GM21825 (cell line): ENCODE measurements at regions not wholly inside any gene's neighbourhood (a gene's known extent, or its start where the extent isn't known, plus 50 kb on each side); places are given as distances from the start of the nearest gene placed in this dataset.
"Not testable (repeated sequence)": the region's sequence is repeated elsewhere in the genome, so short reads cannot be mapped to it uniquely, and the experiment has no call there.

Experiments
- ATAC-seq: cut with Tn5 transposase; IDR thresholded peaks from one replicate; pipeline ENCODE4 v1.9.1; 2021; ENCODE audit warnings: mild to moderate bottlenecking, moderate library complexity; ENCODE audit not compliant: unreplicated experiment

DNA sequence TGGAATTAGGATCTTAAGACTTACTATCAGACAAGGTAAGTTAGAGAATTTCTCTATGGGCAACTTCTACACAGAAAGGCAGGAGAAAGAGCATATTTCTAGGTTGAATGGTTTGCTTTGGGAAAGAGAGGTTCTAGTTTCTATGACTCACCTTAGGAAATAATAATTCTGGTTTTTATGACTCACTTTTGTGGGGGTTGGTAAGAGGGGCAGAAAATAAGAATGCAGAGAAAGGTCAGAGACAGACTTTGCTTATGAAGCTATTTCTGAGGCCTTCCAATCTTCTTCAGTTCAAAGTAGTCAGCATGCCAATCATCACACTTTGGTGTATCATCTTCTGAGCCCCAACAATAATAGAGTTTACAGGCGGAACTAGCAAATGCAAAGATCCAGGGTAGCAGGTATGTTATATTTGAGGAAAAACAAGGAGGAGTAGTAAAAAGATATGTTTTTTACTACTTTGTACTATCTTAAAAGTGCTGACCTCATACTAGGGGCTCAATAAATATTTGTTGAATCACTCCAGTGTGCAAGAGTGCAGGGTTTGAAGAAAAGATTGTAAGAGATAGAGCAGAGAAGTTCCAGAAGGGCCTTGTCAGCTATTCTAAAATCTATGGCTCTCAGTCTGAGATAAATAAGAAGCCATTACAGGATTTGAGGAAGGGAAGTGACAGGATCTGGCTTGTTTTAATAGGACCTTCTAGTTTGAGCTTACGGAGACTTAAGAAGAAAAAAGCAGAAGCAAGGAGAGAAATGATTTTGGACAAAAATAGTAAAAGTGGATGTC lies 56.7 kb upstream of the LRFN5 start:
- ATAC-seq = no peak

DNA sequence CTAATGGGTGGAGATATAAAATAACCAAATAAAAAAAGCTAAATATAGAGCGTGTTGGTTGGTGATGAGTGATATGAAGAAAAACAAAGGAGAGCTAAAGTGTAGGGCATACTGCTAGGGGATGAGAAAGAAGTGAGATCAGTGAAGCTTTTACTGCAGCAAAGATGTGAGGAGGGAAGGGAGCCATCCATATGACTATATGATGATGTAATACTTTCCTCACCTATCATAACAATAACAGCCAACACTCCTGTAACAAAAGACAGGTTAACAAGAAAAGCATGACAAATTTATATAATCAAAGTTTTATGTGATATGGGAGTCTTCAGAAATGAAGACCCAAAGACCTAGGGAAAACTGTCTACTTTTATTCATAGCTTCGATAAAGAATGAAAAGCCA lies 57.4 kb upstream of the LRFN5 start:
- no peak for ATAC-seq

DNA sequence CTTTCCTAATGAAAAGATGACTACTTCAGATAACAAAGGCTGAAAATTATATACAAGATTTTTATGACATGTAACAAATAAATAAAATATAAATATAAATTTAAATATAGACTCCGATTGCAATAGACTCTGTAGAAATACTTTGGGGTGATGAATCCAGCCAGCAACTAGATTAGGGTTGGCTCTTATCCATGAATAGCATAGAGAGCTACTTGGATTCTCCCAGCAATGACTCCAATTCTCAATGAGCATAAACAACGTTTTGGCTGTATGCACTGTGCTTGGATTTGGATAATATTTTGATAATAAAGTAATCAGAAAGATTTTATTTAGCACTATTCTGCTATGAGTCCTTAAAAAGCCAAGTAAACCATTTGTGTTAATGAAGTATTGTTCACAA lies 58.0 kb upstream of the LRFN5 start:
- no peak for ATAC-seq

GRCh38 chr14:41541333-41541732 lies 65.3 kb upstream of the LRFN5 start:
- ATAC-seq = no peak

DNA sequence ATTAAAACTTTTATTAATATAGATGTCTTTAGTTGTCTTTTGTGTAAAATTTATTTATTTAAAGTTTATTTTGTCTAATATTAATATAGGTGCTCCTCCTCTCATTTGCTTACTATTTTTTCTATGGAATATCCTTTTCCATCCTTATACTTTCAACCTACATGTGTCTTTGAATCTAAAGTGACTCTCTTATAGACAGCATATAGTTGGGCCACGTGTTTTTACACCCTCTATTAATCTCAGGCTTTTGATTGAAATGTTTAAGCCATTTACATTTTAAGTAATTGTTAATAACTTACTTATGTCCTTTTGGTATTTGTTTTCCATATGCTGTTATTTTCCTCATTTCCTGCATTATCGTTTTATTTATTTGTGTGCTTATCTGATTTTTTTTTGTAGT lies 74.4 kb upstream of the LRFN5 start:
- ATAC-seq = no peak

DNA sequence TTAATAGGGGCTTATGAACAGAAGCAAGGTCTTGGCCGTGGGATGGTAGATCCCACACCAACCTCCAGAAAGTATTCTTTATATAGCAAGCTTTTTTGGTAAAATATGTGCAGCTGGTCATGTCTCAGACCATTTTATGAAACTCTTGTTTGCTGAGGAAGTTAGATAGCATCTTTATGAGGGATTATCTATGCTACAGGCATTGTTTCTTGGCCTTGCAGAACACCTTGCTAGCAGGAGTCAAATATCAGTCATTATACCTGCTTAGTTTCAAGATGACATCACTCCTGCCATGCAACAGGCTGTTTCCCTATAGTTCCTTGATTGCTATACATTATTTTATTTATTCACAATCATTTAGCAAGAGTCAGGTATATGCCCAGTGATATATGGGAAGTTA lies 84.8 kb upstream of the LRFN5 start:
- no peak for ATAC-seq

- not testable (repeated sequence) for ATAC-seq
These were observed 88.6 kb upstream of the LRFN5 start for GRCh38 chr14:41518030-41518429.

DNA sequence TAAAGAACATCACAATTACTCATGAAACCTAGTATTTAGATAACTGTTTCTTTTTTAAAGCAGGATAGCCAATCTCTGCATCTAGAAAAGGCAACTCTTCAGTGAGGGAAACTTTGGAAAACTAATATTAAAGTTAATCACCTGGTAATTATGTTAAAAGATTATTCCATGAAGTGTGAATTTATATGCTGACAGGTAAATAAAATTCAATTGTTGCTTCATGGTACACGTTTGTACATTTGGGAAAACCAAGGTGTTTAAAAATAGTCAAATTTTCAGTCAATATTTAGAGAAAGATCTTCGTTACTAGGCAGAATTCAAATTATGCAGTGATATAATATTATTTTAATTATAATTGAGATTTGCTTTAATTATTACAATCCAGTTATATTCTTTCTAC lies 100.1 kb upstream of the LRFN5 start:
- no peak for ATAC-seq

GRCh38 chr14:41505491-41505890 lies 101.2 kb upstream of the LRFN5 start:
- ATAC-seq = no peak

- no peak for ATAC-seq
These were observed 107.7 kb upstream of the LRFN5 start for GRCh38 chr14:41498959-41499358.

- no peak for ATAC-seq
These were observed 116.4 kb upstream of the LRFN5 start for GRCh38 chr14:41490323-41490722.

DNA sequence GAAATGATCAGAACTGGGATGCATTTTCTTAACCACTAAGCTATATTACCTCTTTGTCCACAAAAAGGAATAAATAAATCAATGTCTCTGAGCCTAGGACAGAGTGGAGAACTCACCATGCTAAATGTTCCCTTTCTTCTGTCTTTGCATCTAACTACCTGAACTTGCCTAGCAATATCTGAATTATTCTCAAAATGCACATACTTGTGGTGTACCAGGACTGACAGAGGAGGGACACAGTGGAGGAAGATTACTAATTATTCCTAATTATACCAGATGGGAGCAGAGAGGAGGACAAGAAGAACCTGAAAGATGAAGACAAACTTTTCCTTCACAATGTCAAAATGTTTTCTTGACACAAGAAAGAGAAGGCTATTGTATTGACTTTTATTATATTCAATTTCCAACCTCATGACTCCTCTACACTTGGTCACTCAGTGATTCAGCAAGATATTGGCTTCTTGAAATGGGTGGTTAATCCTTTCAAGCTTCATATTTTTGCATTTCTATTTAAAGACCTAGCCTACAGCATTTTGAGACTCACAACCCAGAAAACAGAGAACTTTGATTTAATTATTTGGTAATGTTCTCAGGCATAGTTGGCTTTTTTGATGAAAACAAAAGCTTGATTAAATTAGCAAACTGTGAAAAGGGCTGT lies 117.2 kb upstream of the LRFN5 start:
- no peak for ATAC-seq

DNA sequence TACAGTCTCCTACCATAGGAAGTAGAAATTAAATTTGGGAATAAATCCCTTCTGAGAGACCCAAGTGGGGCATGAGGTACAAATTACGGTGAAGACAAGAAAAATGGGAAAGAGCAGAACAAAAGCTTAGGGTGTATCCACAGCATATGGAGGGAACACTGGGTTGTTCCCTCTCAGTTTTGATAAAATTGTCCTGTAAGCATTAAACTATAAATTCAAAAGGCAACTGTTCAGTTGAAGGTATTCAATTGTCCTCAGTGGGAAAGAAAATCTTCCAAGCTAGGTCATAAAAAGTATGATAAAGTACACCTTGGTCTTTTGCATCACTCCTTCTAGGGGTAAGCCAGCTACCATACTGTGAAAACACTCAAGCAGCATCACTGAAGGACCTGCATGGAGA lies 118.3 kb upstream of the LRFN5 start:
- ATAC-seq = no peak

GRCh38 chr14:41482861-41483260 lies 123.8 kb upstream of the LRFN5 start:
- ATAC-seq = no peak

GRCh38 chr14:41476526-41476925 lies 130.2 kb upstream of the LRFN5 start:
- ATAC-seq = no peak

GRCh38 chr14:41461380-41461779 lies 145.3 kb upstream of the LRFN5 start:
- ATAC-seq = no peak

DNA sequence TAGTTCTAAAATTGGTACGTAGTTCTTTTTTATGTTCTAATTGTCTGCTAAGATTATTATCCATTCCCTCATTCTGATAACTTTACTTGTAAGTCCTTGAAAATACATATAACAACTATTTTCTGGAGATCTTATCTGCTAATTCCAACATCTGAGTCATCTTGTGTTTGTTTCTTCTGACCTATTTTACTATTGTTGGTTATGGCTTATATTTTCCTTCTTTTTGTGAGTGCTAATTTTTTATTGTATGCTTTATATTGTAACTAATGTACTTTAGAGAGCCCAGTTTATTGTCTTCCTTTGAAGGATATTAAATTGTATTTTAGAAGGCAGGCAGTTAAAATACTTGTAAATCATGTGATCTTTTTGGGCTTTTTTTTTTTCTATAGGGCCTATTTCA lies 149.3 kb upstream of the LRFN5 start:
- no peak for ATAC-seq

DNA sequence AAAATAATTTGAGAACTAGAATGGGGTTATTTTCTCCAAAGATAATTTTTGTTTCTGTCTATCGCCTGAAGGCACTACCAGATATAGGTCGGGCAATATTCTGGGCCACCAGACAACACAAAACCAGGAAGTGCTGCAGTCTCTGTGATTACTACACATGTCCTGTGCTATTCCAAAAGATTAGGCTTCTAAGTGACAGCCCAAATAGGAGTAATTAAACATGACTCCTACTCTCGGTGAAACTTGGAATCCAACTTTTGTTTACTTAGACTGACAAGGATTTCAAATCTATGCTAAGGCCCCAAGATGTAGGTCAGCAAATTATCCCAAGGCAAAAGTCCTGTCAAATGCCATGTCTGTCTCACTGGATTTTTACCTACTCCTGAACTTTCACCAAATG lies 157.6 kb upstream of the LRFN5 start:
- no peak for ATAC-seq

DNA sequence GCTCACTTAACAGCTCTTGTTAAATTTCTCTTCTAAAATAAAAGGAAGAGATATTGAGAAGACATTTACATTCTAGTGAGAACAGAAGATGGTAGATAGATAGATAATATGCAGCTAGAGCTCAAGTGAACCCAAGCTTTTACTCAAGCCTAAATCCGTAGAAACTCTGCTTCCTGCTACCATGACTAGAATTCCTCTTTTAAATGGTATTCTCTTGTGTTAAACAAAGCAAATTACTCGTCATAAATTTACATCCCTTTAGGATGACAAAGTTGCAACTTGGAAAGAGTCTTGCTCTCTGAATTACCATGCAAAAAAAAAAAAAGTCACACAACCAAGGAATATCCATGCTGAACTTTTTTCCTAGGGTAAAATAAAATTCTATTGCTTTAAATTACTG lies 160.7 kb upstream of the LRFN5 start:
- no peak for ATAC-seq

- no peak for ATAC-seq
These were observed 183.2 kb upstream of the LRFN5 start for GRCh38 chr14:41423503-41423902.

GRCh38 chr14:41421308-41421707 lies 185.4 kb upstream of the LRFN5 start:
- not testable (repeated sequence) for ATAC-seq

- ATAC-seq = no peak
These were observed 187.0 kb upstream of the LRFN5 start for GRCh38 chr14:41419709-41420108.

- ATAC-seq = no peak
These were observed 187.8 kb upstream of the LRFN5 start for GRCh38 chr14:41418851-41419250.
